Ovary (tissue), 7 donors: ENCODE measurements at regions not wholly inside any gene's neighbourhood (a gene's known extent, or its start where the extent isn't known, plus 50 kb on each side); places are given as distances from the start of the nearest gene placed in this dataset.

Experiments used
- DNase-seq, 5 donors: peaks; one replicate each; pipeline ENCODE4 v3.0.0-alpha.2; 2019 to 2020
- H3K27ac ChIP-seq, 2 donors: fragments of 200-600 bp; one replicate each; pipeline versions ENCODE4 v1.5.1 to v1.8.0; 2019 to 2022
- H3K27me3 ChIP-seq: fragments of 200-600 bp; one replicate; pipeline ENCODE4 v1.8.0; 2022
- H3K36me3 ChIP-seq: fragments of 200-600 bp; sonication (generic); one replicate; pipeline ENCODE4 v1.5.1; 2019
- H3K4me1 ChIP-seq: one replicate; pipeline ENCODE4 v1.8.1; 2013; ENCODE audit warnings: mild to moderate bottlenecking, moderate library complexity; ENCODE audit not compliant: insufficient read depth
- H3K4me3 ChIP-seq: fragments of 200-600 bp; sonication (generic); one replicate; pipeline ENCODE4 v1.5.1; 2017
- H3K9me3 ChIP-seq, 2 donors: fragments of 200-600 bp in 1 of 2; sonication (generic) in 1 of 2; one replicate each; pipeline versions ENCODE4 v1.5.1 to v1.8.1; 2013 to 2019; ENCODE audit warnings: mild to moderate bottlenecking in 1 of 2, moderate library complexity in 1 of 2
- EP300 ChIP-seq: sonication (generic); formaldehyde crosslinking; IDR thresholded peaks from one replicate; pipeline ENCODE4 v1.6.1; 2017; ENCODE audit warnings: antibody characterized with exemption
- POLR2A ChIP-seq: fragments of 450-650 bp; IDR thresholded peaks from one replicate; pipeline ENCODE4 v1.6.1; 2017; ENCODE audit warnings: antibody characterized with exemption, mild to moderate bottlenecking, moderate library complexity
- WGBS, 3 donors: extraction: QIAGEN DNeasy Blood & Tissue Kit in 1 of 3; methylation state at CpG; one replicate each; pipeline versions ENCODE4 v1.1.5 to v1.1.7; 2013 to 2017; 5-methylcytosine and 5-hydroxymethylcytosine counted together
- intact Hi-C, 4 donors: fragments of 100-400 bp; cut with DNase I; formaldehyde crosslinking; loops; one replicate each; pipeline versions ENCODE4 v1.11.0 to v1.15.1; 2022 to 2023
- TF ChIP-seq, protein P1 (sequence below), 3 donors: fragments of 450-650 bp in 2 of 3; fragments of 200-600 bp in 1 of 3; IDR thresholded peaks; one replicate each; pipeline versions ENCODE4 v1.5.1 to v1.8.0; 2016 to 2022; ENCODE audit warnings: antibody characterized with exemption in 3 of 3, mild to moderate bottlenecking in 1 of 3
- donor health status: DM: no; HTN: no; CAD: no; lungs with moderate emphysema.
- donor health status: DM: no; HTN: no; CAD: no.
- donor health status: Bipolar disorder and iron deficiency.
- donor health status: DM: no; HTN: no; CAD: no.
- donor health status: DM: yes; HTN: yes; CAD: no.

DNA sequence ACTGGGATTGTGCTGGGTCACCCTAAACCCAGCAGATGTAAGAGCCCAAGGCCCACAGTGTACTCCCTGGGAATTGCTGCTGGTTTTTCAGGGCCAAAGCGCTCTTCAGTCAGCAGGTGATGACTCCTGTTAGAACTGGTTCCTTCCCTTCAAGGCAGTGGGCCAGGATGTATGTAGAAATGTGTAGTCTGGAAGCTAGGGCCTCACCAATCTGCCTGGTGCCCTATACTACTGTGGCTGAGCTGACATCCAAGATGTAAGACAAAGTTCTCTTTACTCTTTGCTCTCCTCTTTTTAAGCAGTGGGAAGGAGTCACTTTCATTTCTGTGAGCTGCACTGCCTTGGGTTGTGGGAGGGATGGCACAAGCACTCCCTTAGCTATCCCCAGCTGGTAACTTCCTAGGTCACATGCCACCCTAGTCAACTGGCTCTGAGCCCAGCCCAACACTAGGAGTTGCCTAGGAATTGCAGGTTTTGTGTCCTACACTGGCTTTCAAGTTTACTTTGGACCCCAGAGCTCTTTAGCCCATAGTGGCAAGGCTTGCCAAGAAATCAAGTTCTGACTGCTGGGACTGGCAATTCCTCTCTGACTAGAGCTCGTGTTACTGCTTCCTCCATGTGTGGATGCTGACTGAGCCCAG lies 249.2 kb downstream of the C12orf50 start:
- no peaks in the 10 kb centered on the region for H3K36me3 ChIP-seq
- no peak overlapping the region for H3K27ac ChIP-seq
- no peaks in the 10 kb centered on the region for H3K27me3 ChIP-seq
- no peak for DNase-seq
- no peaks in the 10 kb centered on the region for H3K9me3 ChIP-seq
- no peak overlapping the region for H3K4me3 ChIP-seq
- WGBS, 3 donors: 82 to 94% (median 85%) methylated on average over 2 of the region's 2 CpGs
- intact Hi-C loops: no loop called here
- no peaks in the 10 kb centered on the region for H3K4me1 ChIP-seq
- TF ChIP-seq, protein P1, sequence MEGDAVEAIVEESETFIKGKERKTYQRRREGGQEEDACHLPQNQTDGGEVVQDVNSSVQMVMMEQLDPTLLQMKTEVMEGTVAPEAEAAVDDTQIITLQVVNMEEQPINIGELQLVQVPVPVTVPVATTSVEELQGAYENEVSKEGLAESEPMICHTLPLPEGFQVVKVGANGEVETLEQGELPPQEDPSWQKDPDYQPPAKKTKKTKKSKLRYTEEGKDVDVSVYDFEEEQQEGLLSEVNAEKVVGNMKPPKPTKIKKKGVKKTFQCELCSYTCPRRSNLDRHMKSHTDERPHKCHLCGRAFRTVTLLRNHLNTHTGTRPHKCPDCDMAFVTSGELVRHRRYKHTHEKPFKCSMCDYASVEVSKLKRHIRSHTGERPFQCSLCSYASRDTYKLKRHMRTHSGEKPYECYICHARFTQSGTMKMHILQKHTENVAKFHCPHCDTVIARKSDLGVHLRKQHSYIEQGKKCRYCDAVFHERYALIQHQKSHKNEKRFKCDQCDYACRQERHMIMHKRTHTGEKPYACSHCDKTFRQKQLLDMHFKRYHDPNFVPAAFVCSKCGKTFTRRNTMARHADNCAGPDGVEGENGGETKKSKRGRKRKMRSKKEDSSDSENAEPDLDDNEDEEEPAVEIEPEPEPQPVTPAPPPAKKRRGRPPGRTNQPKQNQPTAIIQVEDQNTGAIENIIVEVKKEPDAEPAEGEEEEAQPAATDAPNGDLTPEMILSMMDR (IDR thresholded peaks at IDR 0.05): no peak
- TF ChIP-seq EP300: no peak
- no peak for TF ChIP-seq POLR2A

DNA sequence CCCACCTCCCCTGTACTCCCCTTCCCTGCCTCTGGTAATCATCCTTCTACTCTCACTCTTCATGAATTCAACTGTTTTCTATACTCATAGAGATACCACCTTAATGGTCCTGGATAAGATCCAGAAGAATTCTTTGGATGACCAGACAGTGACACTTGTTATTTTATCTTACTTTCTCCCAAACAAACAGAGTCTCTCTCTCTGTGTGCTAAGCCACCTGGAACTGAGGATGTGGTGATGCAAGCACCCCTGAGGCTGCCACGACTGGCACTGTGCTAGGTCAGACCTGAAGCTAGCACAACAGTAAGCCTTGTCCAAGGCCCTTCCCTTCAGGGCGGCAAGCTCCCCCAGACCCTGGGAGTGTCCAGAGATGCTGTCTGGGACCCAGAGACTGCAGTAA lies 250.2 kb downstream of the C12orf50 start:
- no peaks in the 10 kb centered on the region for H3K27me3 ChIP-seq
- intact Hi-C loops: no loop called here
- no peak for TF ChIP-seq POLR2A
- TF ChIP-seq EP300: no peak
- TF ChIP-seq, protein P1 (IDR thresholded peaks at IDR 0.05): no peak
- H3K27ac ChIP-seq: no peak overlapping the region
- no peak overlapping the region for H3K4me3 ChIP-seq
- no peak for DNase-seq
- WGBS, 3 donors: 69 to 73% (median 70%) methylated on average over 2 of the region's 2 CpGs
- H3K9me3 ChIP-seq: no peaks in the 10 kb centered on the region
- no peaks in the 10 kb centered on the region for H3K36me3 ChIP-seq
- no peaks in the 10 kb centered on the region for H3K4me1 ChIP-seq

DNA sequence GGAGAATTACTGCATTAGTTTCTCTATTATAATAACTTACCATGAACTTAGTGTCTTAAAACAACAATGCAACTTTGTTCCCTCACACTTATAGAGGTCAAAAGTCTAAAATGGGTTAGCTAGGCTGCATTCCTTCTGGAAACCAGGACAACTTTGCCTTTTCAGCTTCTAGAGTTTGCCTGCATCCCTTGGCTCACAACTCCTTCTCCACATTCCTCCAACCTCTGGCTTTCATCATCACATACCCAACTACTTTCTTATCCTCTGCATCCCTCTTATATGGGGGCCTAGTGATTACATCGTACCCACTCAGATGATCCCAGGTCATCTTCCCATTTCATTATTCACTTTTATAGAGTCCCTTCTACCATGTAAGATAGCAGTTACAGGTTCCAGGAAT lies 251.1 kb downstream of the C12orf50 start:
- 86 to 92% (median 91%) methylated on average over 1 of the region's 1 CpG for WGBS, 3 donors
- Histone ChIP-seq H3K9me3 (no peaks in the 10 kb centered on the region), H3K36me3 (no peaks in the 10 kb centered on the region), H3K4me1 (no peaks in the 10 kb centered on the region), H3K27me3 (no peaks in the 10 kb centered on the region), H3K27ac (no peak overlapping the region), H3K4me3 (no peak overlapping the region)
- no peak for DNase-seq
- intact Hi-C loops: no loop called here
- TF ChIP-seq, protein P1 (IDR thresholded peaks at IDR 0.05): no peak
- TF ChIP-seq EP300 (no peak), POLR2A (no peak)

DNA sequence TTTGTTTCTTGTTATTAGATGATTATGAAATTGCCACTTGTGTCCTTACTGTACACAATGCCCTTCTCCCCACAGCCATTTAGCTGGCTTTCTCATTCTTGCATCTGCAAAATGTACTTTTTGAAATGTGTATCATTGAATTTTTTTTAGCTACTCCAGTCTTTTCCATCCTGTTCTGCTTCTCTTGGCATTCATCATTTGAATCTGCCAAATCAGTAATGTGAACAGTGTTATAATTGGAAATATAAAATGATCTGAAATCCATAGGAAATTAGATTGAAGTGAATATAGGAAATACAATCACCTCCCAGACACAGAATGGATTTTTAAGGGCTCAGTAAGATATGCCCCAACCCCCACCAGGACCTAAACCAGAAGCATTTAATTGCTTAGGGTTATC lies 253.4 kb downstream of the C12orf50 start:
- H3K4me1 ChIP-seq: no peaks in the 10 kb centered on the region
- no peak overlapping the region for H3K4me3 ChIP-seq
- no peak for DNase-seq
- TF ChIP-seq, protein P1 (IDR thresholded peaks at IDR 0.05): no peak
- no peak for TF ChIP-seq EP300
- no peak for TF ChIP-seq POLR2A
- H3K9me3 ChIP-seq: no peaks in the 10 kb centered on the region
- no peak overlapping the region for H3K27ac ChIP-seq
- intact Hi-C loops: no loop called here
- H3K27me3 ChIP-seq: no peaks in the 10 kb centered on the region
- no peaks in the 10 kb centered on the region for H3K36me3 ChIP-seq
